Suppressor macrophage treated with lipopolysaccharide for 1 hour (primary cell): ENCODE measurements at regions not wholly inside any gene's neighbourhood (a gene's known extent, or its start where the extent isn't known, plus 50 kb on each side); places are given as distances from the start of the nearest gene placed in this dataset.

Source experiments
- DNase-seq, 3 donors: peaks; one replicate each; pipeline ENCODE4 v3.0.0-alpha.2; 2020 to 2022

DNA sequence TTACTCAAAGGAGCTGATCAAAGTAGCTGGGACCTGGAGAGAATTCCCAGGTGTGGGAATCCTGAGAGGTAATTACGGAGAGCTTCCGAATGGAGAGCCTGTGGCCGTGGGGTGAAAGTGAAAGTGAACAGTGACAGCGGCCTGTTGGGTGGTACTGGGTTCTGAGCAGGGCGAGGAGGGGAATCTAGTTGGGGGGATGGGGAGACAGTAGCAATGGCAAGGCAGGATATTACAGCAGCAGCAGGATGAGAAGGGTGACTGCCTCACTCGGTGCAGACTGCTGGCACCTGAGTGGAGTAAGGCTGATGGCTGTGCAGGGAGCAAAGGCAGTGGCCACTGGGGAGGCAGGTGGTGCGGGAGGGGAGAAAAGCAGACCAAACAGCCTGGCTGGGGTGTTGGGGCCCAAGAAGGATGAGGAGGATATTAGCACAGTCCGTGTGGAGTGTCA, 70.3 kb upstream of the PRDX6 start:
- DNase-seq = peak in 1 of 3 donors; percentile 37

DNA sequence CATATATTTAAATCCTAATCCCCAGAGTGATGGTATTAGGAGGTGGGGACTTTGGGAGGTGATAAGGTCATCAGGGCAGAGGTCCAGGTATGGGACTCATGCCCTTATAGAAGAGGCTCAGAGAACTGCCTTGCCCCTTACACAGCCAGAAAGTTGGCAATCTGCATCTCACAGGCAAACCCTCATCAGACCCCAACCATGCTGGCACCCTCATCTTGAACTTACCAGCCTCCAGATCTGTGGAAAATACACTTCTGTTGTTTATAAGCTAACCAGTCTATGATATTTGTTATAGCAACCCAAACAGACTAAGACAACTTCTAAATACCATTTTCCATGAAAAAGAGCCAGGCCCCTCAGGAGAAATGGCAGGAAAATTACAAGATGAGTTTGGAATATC, 69.3 kb upstream of the PRDX6 start:
- no peak for DNase-seq

DNA sequence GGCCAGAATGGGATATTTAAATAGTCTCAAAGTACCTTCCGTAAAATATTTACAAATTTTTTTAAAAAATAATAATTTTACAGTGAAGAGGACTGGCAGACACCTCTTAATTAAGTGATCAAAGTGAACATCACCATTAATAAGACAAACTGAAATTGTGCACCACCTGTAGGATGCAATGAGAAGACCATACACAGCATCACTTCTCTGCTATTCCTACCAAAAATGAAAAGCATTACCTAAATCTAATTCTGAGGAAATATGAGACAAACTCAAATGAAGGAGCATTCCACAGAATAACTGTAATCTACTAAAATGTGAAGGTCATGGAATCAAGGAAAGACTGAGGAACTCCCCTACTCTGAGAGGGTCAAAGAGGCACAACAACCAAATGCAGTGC, 68.2 kb upstream of the PRDX6 start:
- DNase-seq = no peak

DNA sequence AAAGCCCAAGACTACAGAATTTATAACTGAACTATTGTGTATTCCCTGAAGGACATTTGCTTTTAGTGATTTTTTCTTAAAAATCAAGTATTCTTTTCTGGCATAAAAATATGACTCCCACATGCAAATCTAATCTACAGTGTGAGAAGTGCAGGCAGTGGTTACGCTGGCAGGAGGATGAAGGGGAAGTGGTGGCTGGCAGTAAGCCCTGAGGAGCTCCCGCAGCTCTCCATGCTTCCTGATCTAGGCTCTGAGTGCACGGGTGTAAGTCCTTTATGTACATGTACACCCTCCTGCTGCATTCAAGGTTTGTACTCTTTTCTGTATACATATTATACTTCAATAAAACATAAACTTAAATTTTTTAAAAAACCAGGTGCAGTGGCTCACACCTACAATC, 67.5 kb upstream of the PRDX6 start:
- peak; percentile 83 to 85 (median 83) for DNase-seq

GRCh38 chr1:173410133-173410793, 66.9 kb upstream of the PRDX6 start:
- DNase-seq = peak; percentile 40 to 61 (median 50)

DNA sequence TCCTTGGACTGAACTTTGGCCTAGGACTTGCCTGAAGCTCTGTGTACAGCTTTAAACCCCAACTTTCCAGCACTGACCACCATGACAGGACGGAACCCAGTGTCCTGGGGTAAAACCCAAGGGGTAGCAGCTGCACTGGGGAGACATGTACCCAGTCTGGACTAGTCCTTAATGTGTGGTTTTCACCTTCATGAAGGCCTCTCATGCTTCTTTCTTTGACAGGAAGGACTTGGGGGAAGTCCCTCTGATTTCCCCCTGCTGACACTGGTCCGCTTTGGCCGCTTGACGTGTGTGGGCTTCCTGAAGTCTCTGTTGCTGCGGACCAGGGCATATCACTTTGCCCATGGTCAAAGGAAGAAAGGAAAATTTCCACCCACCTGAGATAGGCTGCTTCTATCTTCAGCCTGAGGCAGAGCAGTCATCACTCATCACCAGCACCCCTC, 66.3 kb upstream of the PRDX6 start:
- DNase-seq = peak; percentile 83 to 89 (median 87)

- peak; percentile 61 to 73 (median 67) for DNase-seq
Measured at GRCh38 chr1:173411835-173412742, 65.0 kb upstream of the PRDX6 start.

- peak; percentile 49 to 71 (median 58) for DNase-seq
Measured at GRCh38 chr1:173413271-173413707, 63.8 kb upstream of the PRDX6 start.

DNA sequence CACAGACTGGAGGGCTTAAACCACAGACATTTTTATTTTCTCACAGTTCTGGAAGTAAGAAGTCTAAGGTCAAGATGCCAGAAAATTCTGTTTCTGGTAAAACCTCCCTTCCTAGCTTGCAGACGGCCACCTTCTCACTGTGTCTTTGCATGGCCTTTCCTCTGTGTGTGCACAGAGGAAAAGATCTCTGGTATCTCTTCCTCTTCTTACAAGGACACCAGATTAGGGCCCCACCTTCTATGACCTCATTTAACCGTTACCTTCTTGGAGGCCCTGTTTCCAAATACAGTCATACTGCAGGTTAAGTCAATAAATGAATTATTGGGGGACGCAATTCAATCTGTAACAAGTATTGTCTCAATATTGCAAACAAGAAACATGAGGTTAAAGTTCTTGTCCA, 63.0 kb upstream of the PRDX6 start:
- DNase-seq = peak in 2 of 3 donors; percentile 25 to 27

GRCh38 chr1:173414539-173415226, 62.5 kb upstream of the PRDX6 start:
- DNase-seq = no peak

- no peak for DNase-seq
Measured at GRCh38 chr1:173415490-173415889, 61.6 kb upstream of the PRDX6 start.

DNA sequence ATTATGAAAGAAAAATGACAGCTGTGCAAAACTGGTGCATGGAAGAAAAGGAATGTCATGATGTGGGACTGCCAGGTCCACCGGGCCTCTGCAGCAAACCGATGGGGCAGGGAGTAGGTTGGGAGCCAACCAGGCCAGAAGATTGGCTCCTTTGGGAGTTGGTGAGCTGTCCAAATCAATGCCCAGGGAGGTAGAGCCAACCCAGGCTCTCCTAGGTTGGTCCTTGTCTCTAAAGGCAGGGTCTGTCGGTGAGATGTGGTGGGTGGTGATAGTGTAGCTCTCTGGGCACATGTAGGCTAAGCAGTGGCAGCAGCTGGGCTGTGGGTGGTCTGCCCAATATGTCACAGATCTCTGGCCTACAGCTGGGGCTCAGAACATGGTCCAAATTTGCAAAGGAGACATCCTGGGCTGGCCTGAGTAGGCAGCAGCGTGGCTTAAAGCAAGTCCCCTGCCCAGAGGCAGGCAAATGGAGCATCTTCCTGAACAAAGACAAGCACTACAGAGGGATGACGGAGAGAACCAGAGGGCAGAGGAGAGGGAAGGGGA, 61.2 kb upstream of the PRDX6 start:
- DNase-seq = no peak

- no peak for DNase-seq
Measured at GRCh38 chr1:173417563-173417962, 59.6 kb upstream of the PRDX6 start.

DNA sequence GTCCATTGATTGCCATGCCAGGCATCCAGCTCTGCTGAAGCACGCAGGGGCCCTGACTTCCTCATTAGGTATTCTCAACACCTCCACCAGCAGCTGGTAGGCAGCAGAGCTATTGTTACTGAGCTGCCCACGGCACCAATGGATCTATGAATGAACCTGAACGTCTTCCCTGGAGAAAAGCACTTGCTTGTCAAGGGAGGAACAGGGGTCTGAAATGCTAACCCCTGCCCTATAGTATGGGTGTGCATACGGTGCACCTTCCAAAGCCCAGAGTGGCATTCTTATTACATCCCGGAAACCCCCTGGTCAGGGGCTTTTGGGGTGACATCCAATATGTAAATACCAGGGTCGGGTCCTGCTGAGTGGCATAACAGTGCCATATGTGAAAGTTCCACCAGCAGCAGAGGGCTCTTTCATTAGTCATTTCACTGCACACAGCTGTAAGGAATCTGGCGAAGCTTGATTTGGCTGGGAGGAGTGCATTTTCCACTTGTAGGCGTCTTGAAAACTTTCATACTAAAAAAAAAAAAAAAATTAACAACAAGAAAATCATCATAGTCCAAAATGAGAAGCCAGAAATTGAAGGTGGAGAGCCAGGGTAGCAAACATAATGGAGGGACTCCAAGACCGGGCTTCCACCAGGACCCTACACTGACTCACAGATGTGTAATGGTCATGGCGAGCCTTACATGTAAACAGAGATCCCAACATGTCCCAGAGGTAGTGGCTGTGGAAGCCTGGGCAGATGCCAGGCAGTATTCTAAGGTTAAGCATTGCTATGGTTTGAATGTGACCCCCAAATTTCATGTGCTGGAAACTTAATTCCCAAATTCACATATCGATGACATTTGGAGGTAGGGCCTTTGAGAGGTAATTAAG, 58.8 kb upstream of the PRDX6 start:
- peak; percentile 45 to 70 (median 66) for DNase-seq

DNA sequence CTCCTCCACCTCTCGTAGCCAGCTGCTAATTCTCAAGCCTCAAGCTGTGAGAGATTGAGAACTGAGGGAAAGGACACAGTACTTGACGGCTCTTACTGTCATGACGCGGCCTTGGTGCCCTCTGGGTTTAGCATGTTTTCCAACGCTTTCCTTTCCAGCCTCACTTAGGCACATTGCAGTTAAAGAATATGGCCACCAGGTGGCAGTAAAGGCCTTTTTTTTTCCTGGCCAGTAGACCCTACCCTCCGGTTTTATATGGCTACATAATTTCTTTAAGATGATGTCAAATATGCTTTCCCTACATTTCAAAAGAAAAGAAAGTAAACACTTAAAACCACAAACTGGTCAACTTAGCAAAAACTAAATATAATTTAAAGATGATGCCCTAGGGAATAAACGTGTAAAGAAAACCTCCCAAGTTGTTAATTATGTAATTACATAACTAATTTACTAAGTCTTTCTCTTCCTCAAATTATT, 56.8 kb upstream of the PRDX6 start:
- DNase-seq = peak; percentile 82 to 87 (median 83)

- no peak for DNase-seq
Measured at GRCh38 chr1:173421286-173421685, 55.8 kb upstream of the PRDX6 start.

GRCh38 chr1:173421789-173422188, 55.3 kb upstream of the PRDX6 start:
- DNase-seq = no peak

GRCh38 chr1:173422456-173422976, 54.6 kb upstream of the PRDX6 start:
- peak; percentile 89 to 92 (median 92) for DNase-seq

DNA sequence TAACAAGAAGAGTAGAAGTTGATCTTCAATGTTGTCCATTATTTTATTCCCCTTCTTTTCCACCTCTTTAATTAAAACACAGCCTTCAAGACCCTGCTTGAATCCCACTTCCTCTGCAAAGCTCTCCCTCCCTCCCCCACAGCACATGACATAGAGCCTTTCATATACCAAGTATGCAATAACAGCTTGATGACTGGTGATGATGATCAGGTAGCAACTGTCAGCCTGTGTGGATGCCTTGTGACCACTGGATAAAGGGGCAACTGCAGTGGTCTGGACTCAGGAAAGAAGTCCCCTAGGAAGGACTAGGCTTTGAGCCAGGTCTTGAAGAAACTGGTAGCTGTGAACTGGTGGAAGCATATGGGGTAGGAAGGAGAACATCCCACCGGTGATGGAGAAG, 53.8 kb upstream of the PRDX6 start:
- DNase-seq = peak in 1 of 3 donors; percentile 34

DNA sequence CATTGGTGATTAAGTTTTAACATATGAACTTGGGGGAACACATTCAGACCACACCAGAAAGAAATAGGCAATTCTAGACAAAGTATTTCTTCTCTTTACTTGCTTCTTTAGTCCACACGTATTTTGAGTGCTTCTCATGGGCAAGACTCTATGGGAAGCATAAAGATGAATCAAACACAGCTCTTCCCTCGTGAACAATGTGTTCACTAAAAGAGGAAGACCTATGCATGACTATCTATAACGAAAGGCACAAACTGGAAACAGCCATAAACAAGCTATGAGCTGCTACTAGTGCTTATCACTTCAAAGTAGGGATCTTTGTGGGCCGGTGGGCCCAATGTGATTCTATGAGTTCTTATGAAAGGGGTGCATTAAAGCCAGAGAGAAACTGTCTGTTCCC, 53.0 kb upstream of the PRDX6 start:
- peak; percentile 60 to 75 (median 74) for DNase-seq

DNA sequence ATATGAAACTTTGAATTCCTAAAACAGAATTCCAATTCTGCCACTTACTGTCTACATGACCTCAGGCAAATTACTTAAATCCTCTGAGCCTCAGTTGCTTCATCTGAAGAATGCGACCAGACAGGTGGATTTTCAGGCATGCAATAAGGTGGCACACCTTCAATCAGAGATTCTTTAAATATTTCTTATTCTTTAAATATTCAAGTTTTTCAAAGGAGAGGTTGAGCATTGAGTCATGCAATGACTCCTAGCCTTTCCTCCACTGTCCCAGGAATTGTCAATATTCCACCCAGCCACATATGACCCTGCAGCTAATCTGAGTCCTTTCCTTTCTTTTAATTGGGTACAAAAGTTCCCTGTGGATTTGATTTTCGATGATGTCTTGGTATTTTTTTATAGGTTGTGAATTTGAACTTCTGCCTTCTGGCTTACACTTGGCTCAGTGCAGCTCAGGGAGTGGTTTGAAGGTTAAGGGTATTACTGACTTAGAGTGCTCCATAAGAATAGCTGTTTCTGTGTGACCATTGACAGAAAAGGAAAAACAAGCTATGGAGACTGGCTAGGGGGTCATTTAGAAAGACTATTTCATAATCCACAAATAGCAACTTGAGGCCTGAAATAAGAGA, 52.2 kb upstream of the PRDX6 start:
- no peak for DNase-seq
